HG02938 (cell line): ENCODE measurements at regions not wholly inside any gene's neighbourhood (a gene's known extent, or its start where the extent isn't known, plus 50 kb on each side); places are given as distances from the start of the nearest gene placed in this dataset.

Experiments used
- ATAC-seq: cut with Tn5 transposase; IDR thresholded peaks from one replicate; pipeline ENCODE4 v1.9.1; 2021; ENCODE audit warnings: mild to moderate bottlenecking, moderate library complexity; ENCODE audit not compliant: unreplicated experiment

DNA sequence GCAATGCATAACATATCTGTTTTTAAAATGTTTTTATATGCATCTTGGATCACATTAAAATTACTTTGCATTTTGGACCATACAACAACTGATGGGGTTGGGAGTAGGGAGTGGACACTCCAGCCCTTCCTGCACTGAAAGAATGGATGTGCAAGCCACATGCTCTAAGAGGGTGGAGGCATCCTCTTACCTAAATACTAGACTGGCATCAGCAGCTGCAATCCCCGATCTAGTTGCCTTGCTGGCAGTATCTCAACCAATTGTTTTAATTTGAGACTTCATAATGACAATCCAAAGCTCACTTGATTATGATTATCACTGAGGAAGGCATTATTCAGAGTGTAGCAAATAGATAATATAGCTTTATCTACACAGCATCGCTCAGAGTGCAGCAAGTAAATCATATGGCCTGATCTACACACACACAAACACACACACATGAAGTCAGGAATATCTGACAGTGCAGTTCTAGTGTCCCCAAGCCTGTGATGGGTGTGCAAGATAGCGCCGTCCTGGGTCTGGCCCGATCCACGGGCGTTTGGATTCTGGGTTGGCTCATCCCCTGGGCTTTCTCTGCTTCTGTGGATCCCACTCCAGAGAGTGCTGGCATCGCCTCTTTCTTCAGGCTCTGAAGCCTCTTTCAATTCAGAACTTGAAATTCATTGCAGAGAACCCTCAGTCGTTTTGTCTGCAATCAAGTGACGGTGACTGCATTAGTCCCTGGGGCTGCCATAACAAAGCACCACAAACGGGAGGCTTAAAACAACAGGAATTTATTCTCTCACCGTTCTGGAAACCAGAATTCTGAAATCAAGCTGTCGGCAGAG, 181.3 kb downstream of the ETS2 start:
- no peak for ATAC-seq

DNA sequence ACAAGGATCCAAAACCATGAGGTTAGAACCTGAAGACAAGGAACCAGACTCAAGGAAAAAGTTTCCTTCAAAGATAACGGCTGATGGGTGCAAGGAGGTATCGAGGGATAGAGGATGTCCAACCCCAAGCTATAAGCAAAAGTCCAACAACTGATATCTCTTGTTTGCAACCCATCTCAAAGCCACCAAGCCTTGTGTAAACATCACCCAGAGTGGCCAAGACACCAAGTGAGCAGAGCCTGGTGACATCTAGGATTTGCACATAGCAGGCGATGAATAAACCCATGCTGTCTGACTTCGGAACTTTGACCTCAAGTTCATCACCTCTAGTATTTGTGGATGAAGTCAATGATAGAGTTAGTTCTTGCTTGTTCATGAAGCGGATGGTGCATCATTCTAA, 180.7 kb downstream of the ETS2 start:
- ATAC-seq = no peak

DNA sequence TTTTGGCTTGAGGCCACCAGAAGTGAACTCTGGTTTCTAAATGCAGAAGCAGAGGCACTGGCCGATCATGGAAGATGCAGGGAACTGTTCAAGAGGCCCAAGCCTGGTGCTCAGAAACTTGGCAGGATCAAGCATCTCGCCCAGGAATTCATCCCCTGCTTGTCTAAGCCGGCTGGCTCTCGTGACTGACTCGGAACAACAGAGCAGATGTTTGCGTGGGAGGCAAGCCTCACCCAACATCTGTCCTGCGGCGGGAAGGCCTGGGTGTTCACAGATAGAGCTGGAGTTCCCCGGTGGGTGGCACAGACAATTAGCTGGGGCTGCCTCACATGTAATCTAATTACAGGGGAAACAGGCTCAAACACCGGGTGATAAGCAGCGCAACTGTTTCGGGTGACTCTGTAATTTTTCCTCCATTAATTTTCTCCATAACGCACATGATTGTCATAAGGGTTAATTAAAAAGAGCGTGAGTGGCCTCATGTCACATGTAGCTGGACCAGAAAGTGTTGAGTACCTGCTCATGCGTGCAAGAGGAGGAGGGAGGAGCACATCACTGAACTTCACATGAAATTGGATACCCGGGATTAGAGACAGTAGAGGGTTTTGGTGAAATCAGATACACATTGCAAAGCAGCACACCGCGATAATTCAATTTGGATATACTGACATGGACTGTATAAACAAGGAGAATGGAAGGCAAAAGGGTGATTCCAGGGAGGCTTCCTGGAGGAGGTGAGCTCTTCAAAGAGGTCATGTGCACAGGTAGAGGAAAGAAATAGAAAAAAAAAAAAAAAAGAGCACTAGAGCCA, 180.0 kb downstream of the ETS2 start:
- no peak for ATAC-seq

DNA sequence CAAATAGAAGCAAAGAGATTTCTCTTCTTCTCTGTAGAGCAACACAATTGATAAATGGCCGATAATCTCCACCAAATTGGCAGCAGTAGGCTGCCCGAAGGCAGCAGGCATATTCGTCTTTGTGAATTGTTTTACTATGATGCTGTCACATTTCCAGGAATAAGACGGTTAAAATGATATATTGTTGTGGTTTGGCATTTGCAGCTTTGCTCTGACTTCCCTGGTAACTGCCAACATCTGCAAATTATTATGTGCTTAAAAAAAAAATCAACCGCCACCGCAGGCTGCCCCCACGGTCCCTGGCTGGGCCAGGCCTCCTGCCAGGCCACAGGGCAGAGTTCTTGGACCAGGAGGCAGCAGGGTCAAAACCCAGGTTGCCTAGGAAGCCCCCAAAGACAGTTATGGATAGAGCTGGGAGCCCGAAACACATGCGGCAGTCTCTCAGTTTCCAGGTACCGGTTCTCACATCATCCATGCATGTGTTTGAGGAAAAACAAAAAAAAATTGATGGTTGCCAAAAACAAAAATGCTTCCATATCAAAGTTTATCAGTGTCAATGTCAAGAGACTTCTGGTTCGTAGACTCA, 179.3 kb downstream of the ETS2 start:
- no peak for ATAC-seq

DNA sequence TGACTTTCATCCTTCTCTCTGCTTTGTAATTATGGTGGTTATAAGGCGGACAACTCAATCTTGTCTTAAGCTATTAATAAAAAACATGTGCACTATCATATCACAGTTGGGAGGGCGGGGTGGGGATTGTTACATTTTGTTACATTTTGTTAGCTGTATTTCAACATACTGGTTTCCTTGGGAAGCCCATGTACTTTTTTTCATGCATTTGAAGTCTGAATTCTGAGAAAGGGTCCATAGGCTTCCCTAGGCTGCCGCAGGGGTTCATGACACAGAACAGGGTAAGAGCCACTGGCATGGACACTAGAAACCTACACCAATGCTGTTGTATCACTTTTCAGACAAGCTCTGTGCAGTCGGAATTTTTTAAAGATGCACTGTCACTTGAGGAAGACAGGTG, 178.8 kb downstream of the ETS2 start:
- ATAC-seq = no peak

DNA sequence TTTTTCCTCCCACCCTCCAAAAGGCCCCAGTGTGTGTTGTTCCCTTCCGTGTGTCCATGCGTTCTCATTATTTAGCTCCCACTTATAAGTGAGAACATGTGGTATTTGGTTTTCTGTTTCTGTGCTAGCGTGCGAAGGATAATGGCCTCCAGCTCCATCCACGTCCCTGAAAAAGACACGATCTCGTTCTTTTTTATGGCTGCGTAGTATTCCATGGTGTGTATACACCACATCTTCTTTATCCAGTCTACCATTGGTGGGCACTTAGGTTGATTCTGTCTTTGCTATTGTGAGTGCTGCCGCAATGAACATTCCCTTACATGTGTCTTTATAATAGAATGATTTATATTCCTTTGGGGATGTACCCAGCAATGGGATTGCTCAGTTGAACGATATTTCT, 177.8 kb downstream of the ETS2 start:
- ATAC-seq = no peak

DNA sequence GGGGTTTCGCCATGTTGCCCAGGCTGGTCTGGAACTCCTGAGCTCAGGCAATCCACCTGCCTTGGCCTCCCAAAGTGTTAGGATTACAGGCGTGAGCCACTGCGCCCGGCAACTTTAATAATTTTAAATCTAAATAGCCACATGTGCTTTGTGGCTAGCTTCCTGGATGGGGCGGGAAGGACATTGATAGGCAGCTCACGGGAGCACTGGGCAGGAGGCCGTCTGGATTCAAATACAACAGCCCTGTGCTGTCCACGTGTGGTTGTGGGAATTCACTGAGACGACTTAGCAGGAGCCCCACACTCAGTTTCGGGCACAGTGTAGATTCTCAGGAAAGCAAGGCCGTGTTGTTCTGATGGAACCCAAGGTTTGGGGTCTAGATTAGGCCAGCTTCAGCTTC, 177.1 kb downstream of the ETS2 start:
- no peak for ATAC-seq

DNA sequence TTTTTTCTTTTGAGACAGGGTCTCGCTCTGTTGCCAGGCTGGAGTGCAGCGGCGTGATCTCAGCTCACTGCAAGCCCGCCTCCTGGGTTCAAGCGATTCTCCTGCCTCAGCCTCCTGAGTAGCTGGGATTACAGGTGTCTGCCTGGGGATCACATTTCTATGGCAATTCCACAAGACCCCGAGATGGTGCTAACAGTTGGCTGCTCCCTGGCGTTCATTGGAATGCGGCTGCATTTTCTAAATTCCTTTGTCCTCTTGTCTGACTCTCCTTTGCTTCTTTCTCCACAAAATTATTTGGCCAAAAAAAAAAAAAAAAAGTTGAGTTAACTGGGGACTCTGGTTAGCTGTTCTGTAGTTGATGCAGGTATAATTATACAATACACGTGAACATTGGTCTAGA, 176.4 kb downstream of the ETS2 start:
- ATAC-seq = no peak

DNA sequence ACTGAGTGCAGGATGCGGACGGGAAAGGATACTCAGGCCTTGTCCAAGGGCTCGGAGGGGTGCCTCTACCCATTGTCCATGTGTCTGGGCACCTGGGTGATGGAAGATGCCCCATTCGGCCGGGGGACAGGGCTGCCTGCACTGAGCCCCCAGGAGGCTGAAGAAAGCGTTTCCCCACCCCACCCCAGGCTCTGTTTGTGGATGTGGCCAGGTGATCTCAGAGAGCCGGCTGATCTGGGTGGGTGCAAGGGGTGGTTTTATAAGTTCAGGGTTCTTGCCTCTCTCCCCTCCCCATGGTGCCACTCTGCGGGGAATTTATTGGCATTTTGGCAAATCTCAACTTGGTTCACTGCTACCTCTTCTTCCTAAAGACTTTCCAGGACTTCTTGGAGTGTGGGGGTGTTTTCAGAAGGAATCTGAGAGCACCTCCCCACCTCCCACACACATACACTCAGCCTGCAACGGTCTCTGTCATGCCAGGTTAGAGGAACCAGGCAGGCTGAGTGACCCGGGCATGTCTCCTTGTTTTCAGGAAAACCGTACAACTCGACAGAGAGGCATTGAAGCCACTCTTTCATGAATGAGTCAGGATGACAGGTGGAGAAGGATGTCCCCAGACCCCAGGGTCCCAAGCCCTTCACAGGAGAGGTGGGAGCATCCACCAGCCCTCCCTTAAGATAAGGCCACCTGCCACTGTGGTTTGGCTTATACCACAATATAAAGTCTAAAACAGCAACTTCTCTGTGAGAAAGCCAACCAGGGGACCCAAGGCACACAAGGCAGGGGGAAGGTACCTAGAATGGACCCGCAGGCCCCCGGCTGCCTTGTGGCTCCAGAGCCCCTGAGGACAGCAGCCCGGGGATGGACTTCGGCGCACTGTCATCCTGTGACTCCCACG, 174.9 kb downstream of the ETS2 start:
- ATAC-seq = no peak

DNA sequence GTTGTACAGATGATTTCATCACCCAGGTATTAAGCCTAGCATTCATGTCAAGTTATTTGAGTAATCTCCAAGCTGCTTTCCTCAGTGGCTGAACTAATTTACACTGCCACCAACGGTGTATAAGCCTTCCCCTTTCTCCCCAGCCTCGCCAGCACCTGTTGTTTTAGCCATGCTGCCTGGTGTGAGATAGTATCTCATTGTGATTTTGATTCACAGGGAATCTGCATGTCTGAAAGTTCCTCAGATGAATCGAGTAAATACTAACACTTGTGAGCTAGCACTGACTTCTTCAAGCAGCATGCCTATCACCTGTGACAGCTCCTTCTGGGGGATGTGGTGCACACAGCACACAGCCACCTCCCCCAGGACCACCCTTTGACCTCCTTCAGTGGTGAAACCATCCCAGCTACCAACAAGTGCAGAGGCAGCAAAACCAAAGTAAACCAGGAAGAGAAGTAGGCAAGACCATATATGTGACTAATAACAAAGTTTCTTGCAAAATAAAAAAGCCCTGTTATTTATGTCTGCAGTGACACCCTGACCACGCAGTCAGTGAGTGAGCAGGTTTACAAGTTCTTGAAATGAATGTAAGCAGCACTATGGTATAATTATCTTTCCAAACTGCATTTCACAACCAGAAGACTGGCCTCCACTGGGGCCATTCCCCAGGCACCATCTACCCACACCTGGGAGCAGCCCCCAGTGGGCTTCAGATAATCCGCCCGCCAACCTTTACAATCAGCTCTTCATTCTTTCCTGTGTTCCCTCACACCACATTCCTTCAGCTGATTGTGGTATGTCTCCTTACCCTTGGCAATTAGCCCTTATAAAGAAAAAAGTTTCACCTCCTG, 173.8 kb downstream of the ETS2 start:
- ATAC-seq = no peak

DNA sequence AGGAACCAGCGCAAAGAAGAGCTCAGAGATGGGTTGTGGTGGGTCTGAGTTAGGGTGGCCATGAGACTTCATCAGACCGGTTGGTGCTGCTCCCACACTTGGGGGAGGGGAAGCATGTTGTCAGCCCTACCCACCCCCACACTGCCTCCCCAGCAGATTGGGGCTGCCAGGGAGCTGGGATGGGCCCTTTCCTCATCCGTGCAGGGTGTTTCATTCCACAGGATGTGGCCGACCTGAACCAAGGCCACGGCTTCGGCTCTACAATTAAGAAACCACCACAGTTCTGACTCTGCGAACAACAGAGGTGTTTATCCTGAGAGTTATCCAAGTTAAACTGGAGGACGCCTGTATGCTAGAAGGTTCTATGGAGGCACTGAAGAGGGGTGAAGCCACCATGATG, 171.2 kb downstream of the ETS2 start:
- ATAC-seq = no peak

DNA sequence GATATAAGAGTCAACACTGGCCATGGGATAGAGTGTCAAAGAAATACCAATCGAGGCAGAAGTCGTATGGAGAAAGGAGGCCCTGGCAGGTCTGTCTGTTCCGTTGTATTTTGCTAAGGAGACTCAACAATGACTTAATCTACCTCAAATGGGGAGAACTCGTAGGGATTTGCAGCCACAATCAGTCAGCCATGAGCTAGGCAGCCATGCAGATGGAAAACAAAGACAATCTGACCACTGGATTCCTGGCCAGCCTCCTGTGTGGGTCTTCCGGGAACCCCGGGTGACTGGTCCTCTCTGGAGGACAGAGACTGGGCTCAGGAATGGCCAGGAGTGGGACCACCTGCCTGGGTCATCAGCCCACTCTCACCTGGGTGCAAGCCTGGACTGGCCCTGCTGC, 167.8 kb downstream of the ETS2 start:
- ATAC-seq = no peak

DNA sequence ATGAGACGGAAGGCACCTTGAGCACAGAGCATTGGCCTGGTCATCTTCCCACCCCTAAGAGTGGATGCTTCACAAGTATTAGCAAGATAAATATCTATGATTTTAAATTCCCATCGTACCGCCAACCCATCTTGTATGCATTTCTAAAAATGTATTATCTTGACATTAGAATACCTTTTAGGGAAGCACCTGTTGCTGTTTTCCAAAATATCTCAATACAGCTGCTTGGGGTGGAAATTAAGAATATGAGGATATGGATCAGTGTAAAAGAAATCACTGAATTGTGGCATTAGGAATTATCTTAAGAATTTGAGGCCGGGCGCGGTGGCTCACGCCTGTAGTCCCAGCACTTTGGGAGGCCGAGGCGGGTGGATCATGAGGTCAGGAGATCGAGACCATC, 166.3 kb downstream of the ETS2 start:
- no peak for ATAC-seq

DNA sequence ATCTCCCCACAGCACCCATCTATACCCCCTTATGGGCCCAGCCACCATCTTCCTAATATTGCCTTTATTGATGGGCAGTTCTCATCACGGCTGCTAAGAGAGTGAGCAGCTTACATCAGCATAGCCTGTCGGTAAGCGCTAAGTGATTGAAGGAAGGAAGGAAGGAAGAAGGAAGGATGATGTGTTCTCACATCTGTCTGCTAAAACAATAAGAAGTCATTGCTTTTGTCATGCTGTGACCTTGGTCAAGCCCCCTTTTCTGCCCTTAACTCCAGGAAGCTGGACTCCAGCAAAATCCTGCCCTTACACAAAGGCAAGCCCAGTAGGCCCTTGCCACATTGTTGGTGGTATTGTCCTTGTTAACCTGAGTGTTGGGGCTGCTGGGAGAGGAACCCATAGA, 165.0 kb downstream of the ETS2 start:
- ATAC-seq = no peak

DNA sequence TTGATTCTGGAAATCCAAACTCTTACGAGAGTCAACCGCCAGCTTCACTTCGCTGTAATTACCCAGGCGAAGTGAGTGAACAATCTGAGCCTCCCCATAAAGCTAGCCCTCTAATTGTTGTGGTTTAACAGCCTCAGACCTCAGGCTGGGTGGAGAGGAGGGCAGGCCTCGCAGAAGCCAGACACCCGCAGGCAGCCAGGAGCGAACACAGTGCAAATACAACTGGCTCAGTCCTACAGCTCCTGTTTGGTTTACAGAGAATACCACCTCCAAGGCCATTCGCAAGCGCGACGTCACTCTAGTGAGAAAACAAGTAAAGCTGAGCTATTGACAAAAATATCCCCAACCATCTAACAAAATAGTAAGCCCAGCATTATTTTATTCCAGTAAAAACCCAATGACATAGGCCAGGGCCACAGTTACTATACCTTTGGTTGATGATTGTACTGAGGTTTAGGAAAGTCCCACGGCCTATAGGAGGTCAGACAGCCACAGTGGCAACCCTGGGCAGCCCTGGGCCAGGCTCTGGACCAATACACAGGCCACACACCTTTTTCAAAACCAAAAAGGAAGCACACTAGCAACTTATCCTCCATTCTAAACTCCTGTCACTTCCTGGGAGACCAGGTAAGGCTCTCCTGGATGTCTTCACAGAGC, 163.3 kb downstream of the ETS2 start:
- no peak for ATAC-seq

DNA sequence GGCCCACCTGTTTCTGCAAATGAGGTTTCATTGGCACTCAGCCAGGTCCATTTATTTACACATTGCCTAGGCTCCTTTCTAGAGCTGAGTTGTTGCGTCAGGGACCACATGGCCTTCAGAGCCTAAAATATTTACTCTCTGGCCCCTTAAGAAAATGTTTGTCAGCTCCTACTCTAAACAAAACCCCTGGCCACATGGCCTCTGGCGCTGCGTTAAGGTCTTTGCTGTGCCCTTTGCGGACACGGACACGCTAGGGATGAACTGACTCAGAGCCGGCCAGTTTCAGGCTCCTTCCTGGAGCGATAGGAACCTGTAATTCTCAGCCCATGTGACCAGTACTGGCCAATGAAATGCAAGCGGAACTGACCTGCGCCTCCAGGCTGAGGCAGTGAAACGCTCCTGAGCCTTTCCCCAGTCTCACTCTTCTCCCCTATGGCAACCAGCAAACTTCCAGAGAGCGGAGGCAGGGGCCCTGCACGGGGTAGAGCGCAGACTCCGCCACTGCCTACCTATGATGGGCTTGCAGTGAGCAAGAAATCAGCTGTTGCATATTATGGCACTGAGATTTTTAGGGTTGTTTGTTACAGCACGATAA, 160.3 kb downstream of the ETS2 start:
- no peak for ATAC-seq

DNA sequence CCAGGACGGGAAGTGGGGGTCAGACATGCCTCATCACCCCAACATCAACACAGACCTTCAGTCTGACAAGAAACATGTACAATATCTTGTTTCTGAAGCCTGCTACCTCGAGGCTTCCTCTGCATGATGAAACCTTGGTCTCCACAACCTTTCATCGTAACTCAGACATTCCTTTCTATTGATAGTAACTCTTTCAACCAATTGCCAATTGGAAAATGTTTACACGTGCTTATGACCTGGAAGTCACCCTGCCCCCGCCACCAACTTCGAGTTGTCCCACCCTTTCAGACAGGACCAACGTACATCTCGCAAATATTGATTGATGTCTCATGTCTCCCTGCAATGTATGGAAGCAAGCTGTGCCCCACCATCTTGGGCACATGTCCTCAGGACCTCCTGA, 159.5 kb downstream of the ETS2 start:
- ATAC-seq = no peak

DNA sequence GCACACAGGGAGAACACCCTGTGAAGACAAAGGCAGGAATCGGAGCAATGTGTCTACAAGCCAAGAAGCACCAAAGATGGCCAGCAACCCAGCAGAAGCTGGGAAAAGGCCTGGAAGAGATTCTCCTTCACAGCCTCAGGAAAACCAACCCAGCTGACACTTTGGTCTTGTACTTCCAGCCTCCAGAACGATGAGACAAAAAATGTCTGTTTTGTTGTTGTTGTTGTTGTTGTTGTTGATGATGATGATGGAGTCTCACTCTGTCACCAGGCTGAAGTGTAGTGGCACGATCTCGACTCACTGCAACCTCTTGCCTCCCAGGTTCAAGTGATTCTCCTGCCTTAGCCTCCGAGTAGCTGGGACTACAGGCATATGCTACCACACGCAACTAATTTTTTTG, 157.3 kb downstream of the ETS2 start:
- no peak for ATAC-seq

DNA sequence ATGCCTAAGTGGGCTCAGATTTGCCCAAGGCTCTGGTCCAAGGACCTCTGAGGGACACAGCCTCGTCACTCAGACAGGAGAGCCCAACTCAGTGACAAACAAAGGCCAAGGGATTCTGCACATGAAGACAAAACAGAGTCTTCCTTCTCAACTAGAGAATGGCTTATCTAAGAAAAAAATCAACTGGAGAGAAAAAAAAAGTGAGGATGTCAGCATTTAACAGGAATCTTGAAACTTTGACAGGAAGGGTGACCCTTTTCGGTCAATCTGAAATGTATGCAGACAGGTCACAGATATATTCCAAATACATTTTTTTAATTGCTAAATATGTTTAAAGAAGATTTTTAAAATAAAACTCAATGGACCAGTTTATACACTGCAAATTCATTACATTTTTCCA, 154.5 kb downstream of the ETS2 start:
- ATAC-seq = no peak
